GM19351 (cell line): ENCODE measurements at regions not wholly inside any gene's neighbourhood (a gene's known extent, or its start where the extent isn't known, plus 50 kb on each side); places are given as distances from the start of the nearest gene placed in this dataset.
"Not testable (repeated sequence)": the region's sequence is repeated elsewhere in the genome, so short reads cannot be mapped to it uniquely, and the experiment has no call there.

Experiments used
- ATAC-seq: cut with Tn5 transposase; IDR thresholded peaks from one replicate; pipeline ENCODE4 v1.9.1; 2021; ENCODE audit warnings: mild to moderate bottlenecking, moderate library complexity; ENCODE audit not compliant: unreplicated experiment

GRCh38 chr7:65797086-65797485, 75.8 kb upstream of the VKORC1L1 start:
- not testable (repeated sequence) for ATAC-seq

GRCh38 chr7:65797566-65797965, 75.3 kb upstream of the VKORC1L1 start:
- not testable (repeated sequence) for ATAC-seq

GRCh38 chr7:65798111-65799075, 74.5 kb upstream of the VKORC1L1 start:
- ATAC-seq = peak; percentile 100

- ATAC-seq = not testable (repeated sequence)
Observed at GRCh38 chr7:65800191-65800590, 72.7 kb upstream of the VKORC1L1 start.

GRCh38 chr7:65800890-65801341, 72.0 kb upstream of the VKORC1L1 start:
- no peak for ATAC-seq

GRCh38 chr7:65804887-65805286, 68.0 kb upstream of the VKORC1L1 start:
- no peak for ATAC-seq

GRCh38 chr7:65807067-65807466, 65.8 kb upstream of the VKORC1L1 start:
- ATAC-seq = not testable (repeated sequence)

- peak; percentile 90 for ATAC-seq
Observed at GRCh38 chr7:65809259-65809981, 63.5 kb upstream of the VKORC1L1 start.

- peak; percentile 37 for ATAC-seq
Observed at GRCh38 chr7:65809982-65810288, 62.9 kb upstream of the VKORC1L1 start.

- ATAC-seq = no peak
Observed at GRCh38 chr7:65812281-65812680, 60.6 kb upstream of the VKORC1L1 start.

- not testable (repeated sequence) for ATAC-seq
Observed at GRCh38 chr7:65814556-65815167, 58.2 kb upstream of the VKORC1L1 start.

- ATAC-seq = no peak
Observed at GRCh38 chr7:65820287-65820950, 52.5 kb upstream of the VKORC1L1 start.
